ENCODE measurements at regions not wholly inside any gene's neighbourhood (a gene's known extent, or its start where the extent isn't known, plus 50 kb on each side); places are given as distances from the start of the nearest gene placed in this dataset.

- no peak overlapping the region for H3K4me3 ChIP-seq (ENCODE audit: low read depth, low read length)
Observed at GRCh38 chr12:115338566-115339294, 654.8 kb upstream of the TBX3 start.

- H3K4me3 ChIP-seq (ENCODE audit: low read depth, low read length): no peak overlapping the region
Observed at GRCh38 chr12:115337693-115338543, 653.9 kb upstream of the TBX3 start.

- H3K4me3 ChIP-seq (ENCODE audit: low read depth, low read length): no peak overlapping the region
Observed at GRCh38 chr12:115336506-115336905, 652.5 kb upstream of the TBX3 start.

GRCh38 chr12:115335594-115335993 lies 651.6 kb upstream of the TBX3 start:
- no peak overlapping the region for H3K4me3 ChIP-seq (ENCODE audit: low read depth, low read length)

GRCh38 chr12:115335048-115335447 lies 651.1 kb upstream of the TBX3 start:
- H3K4me3 ChIP-seq (ENCODE audit: low read depth, low read length): no peak overlapping the region

GRCh38 chr12:115332945-115333344 lies 649.0 kb upstream of the TBX3 start:
- no peak overlapping the region for H3K4me3 ChIP-seq (ENCODE audit: low read depth, low read length)

GRCh38 chr12:115325858-115326257 lies 641.9 kb upstream of the TBX3 start:
- H3K4me3 ChIP-seq (ENCODE audit: low read depth, low read length): no peak overlapping the region

GRCh38 chr12:115324949-115325593 lies 641.1 kb upstream of the TBX3 start:
- no peak overlapping the region for H3K4me3 ChIP-seq (ENCODE audit: low read depth, low read length)

- H3K4me3 ChIP-seq (ENCODE audit: low read depth, low read length): no peak overlapping the region
Observed at GRCh38 chr12:115323223-115323905, 639.4 kb upstream of the TBX3 start.

- H3K4me3 ChIP-seq (ENCODE audit: low read depth, low read length): no peak overlapping the region
Observed at GRCh38 chr12:115322275-115322674, 638.3 kb upstream of the TBX3 start.

GRCh38 chr12:115320967-115321366 lies 637.0 kb upstream of the TBX3 start:
- H3K4me3 ChIP-seq (ENCODE audit: low read depth, low read length): no peak overlapping the region

GRCh38 chr12:115320451-115320850 lies 636.5 kb upstream of the TBX3 start:
- no peak overlapping the region for H3K4me3 ChIP-seq (ENCODE audit: low read depth, low read length)

- no peak overlapping the region for H3K4me3 ChIP-seq (ENCODE audit: low read depth, low read length)
Observed at GRCh38 chr12:115319446-115320040, 635.6 kb upstream of the TBX3 start.

- no peak overlapping the region for H3K4me3 ChIP-seq (ENCODE audit: low read depth, low read length)
Observed at GRCh38 chr12:115313929-115314328, 630.0 kb upstream of the TBX3 start.

- no peak overlapping the region for H3K4me3 ChIP-seq (ENCODE audit: low read depth, low read length)
Observed at GRCh38 chr12:115312901-115313300, 628.9 kb upstream of the TBX3 start.

- H3K4me3 ChIP-seq (ENCODE audit: low read depth, low read length): no peak overlapping the region
Observed at GRCh38 chr12:115311875-115312274, 627.9 kb upstream of the TBX3 start.

- H3K4me3 ChIP-seq (ENCODE audit: low read depth, low read length): no peak overlapping the region
Observed at GRCh38 chr12:115308918-115309317, 624.9 kb upstream of the TBX3 start.

- H3K4me3 ChIP-seq (ENCODE audit: low read depth, low read length): no peak overlapping the region
Observed at GRCh38 chr12:115306380-115306779, 622.4 kb upstream of the TBX3 start.

GRCh38 chr12:115305867-115306266 lies 621.9 kb upstream of the TBX3 start:
- H3K4me3 ChIP-seq (ENCODE audit: low read depth, low read length): no peak overlapping the region

GRCh38 chr12:115305275-115305674 lies 621.3 kb upstream of the TBX3 start:
- no peak overlapping the region for H3K4me3 ChIP-seq (ENCODE audit: low read depth, low read length)
